HepG2 (cell line): ENCODE measurements at regions not wholly inside any gene's neighbourhood (a gene's known extent, or its start where the extent isn't known, plus 50 kb on each side); places are given as distances from the start of the nearest gene placed in this dataset.

Experiments
- ATAC-seq: fragments of 200-7000 bp; cut with Tn5 transposase; 3 replicates; pipeline ENCODE4 v1.9.1; 2020; ENCODE audit warnings: mild to moderate bottlenecking, moderate library complexity
- BruUV-seq: library from RNA; stranded (reverse); fragments of 400-500 nt; replicated peaks from 2 replicates; lab custom pipeline; 2021; lab: Mats Ljungman, UMichigan
- CTCF ChIA-PET: fragments of 300-600 bp; formaldehyde crosslinking; extraction: SDS; loops from one replicate; lab custom pipeline; 2021; ENCODE audit warnings: low total read pairs, inconsistent platforms, low intra/inter-chr PET ratio; lab: Yijun Ruan, JAX
- POLR2A ChIA-PET: fragments of 350-600 bp; sonication (Branson Sonifier 250); formaldehyde crosslinking; loops from one replicate; lab custom pipeline; 2020; ENCODE audit warnings: antibody characterized with exemption, inconsistent platforms; lab: Yijun Ruan, JAX
- DNase-seq: peaks from one replicate; pipeline ENCODE4 v3.0.0-alpha.2; 2015; ENCODE audit warnings: low spot score
- FAIRE-seq: peaks from 3 replicates; lab custom pipeline; 2011; peaks lifted over from hg19 to GRCh38; lab: Jason Lieb, UNC
- H2AFZ ChIP-seq: one replicate; pipeline ENCODE4 v1.6.1; 2011; ENCODE audit warnings: low read length, inconsistent platforms
- H3K27ac ChIP-seq: fragments of 300-600 bp; 3 replicates; pipeline ENCODE4 v1.8.0; 2011; ENCODE audit warnings: mixed run types, mild to moderate bottlenecking, mixed read lengths, low read length, inconsistent platforms; ENCODE audit not compliant: insufficient read depth; ENCODE audit errors: extremely low read length
- H3K27me3 ChIP-seq, 2 experiments: fragments of 200-600 bp in 1 of 2; 2 replicates in 1 of 2; 3 replicates in 1 of 2; pipeline versions ENCODE4 v1.6.0 to v1.8.0; 2011; ENCODE audit warnings: low read length in 2 of 2, mild to moderate bottlenecking in 2 of 2, moderate library complexity in 2 of 2, inconsistent platforms in 1 of 2; ENCODE audit not compliant: insufficient read depth in 2 of 2, control insufficient read depth in 1 of 2
- H3K36me3 ChIP-seq, 2 experiments: fragments of 200-600 bp in 1 of 2; replicated peaks in 1 of 2; 2 replicates in 1 of 2; 3 replicates in 1 of 2; pipeline versions ENCODE4 v1.5.1 to v1.8.0; 2011; ENCODE audit warnings: low read length in 2 of 2, inconsistent platforms in 1 of 2; ENCODE audit not compliant: insufficient read depth in 2 of 2, control insufficient read depth in 1 of 2
- H3K4me1 ChIP-seq: 2 replicates; pipeline ENCODE4 v1.5.1; 2012; ENCODE audit warnings: low read length, inconsistent platforms; ENCODE audit not compliant: insufficient read depth
- H3K4me2 ChIP-seq: 2 replicates; pipeline ENCODE4 v1.6.0; 2011; ENCODE audit warnings: low read depth, low read length, inconsistent platforms
- H3K4me3 ChIP-seq, 3 experiments: fragments of 200-600 bp in 1 of 3; sonication (generic), shearing (Covaris generic) in 1 of 3; replicated peaks in 1 of 3; 2 replicates each; pipeline ENCODE4 v1.5.1; 2011 to 2016; ENCODE audit warnings: low read length in 3 of 3, inconsistent platforms in 2 of 3, low read depth in 2 of 3, mild to moderate bottlenecking in 2 of 3, control low read depth in 1 of 3, mixed read lengths in 1 of 3; ENCODE audit not compliant: insufficient read depth in 1 of 3
- H3K79me2 ChIP-seq: one replicate; pipeline ENCODE4 v1.6.1; 2011; ENCODE audit warnings: low read length, inconsistent platforms; ENCODE audit not compliant: insufficient read depth
- H3K9ac ChIP-seq: 2 replicates; pipeline ENCODE4 v1.6.0; 2011; ENCODE audit warnings: mild to moderate bottlenecking, low read depth, low read length, inconsistent platforms; ENCODE audit not compliant: insufficient read depth
- H3K9me3 ChIP-seq: 2 replicates; pipeline ENCODE4 v1.5.1; 2012; ENCODE audit warnings: mild to moderate bottlenecking, low read length
- H4K20me1 ChIP-seq: 2 replicates; pipeline ENCODE4 v1.6.0; 2011; ENCODE audit warnings: inconsistent platforms, mild to moderate bottlenecking, low read length, moderate library complexity; ENCODE audit not compliant: insufficient read depth
- EHMT2 ChIP-seq: fragments of 200-600 bp; sonication (generic); IDR thresholded peaks from 2 replicates; pipeline ENCODE4 v1.7.0; 2017; ENCODE audit warnings: antibody characterized with exemption, low read depth, low read length, borderline replicate concordance
- HNRNPUL1 ChIP-seq: fragments of 200-400 bp; formaldehyde crosslinking; IDR thresholded peaks from 2 replicates; pipeline ENCODE4 v1.6.1; 2017; ENCODE audit warnings: low read depth, mild to moderate bottlenecking, low read length, moderate library complexity
- LCORL ChIP-seq, 2 experiments: fragments of 450-650 bp in 1 of 2; sonication (generic) in 1 of 2; formaldehyde crosslinking in 1 of 2; IDR thresholded peaks; 2 replicates each; pipeline versions ENCODE4 v1.5.0 to v1.6.1; 2017 to 2020; ENCODE audit warnings: antibody characterized with exemption in 1 of 2, missing genetic modification reagents in 1 of 2
- MNT ChIP-seq: fragments of 450-650 bp; IDR thresholded peaks from 2 replicates; pipeline ENCODE4 v1.6.1; 2016
- MYNN ChIP-seq: sonication (generic); formaldehyde crosslinking; IDR thresholded peaks from 2 replicates; pipeline ENCODE4 v1.4.0; 2020; ENCODE audit warnings: mild to moderate bottlenecking, low read depth, missing genetic modification reagents
- NFE2L2 ChIP-seq: fragments of 150-350 bp; IDR thresholded peaks from 2 replicates; pipeline ENCODE4 v1.6.1; 2014; ENCODE audit warnings: low read length
- PAWR ChIP-seq: sonication (generic); formaldehyde crosslinking; IDR thresholded peaks from 2 replicates; pipeline ENCODE4 v1.4.0; 2020; ENCODE audit warnings: missing genetic modification reagents, mild to moderate bottlenecking, borderline replicate concordance
- POLR2G ChIP-seq: fragments of 200-400 bp; formaldehyde crosslinking; IDR thresholded peaks from 2 replicates; pipeline ENCODE4 v1.6.1; 2018; ENCODE audit warnings: mild to moderate bottlenecking, low read depth, low read length, moderate library complexity
- RBFOX2 ChIP-seq: fragments of 200-400 bp; formaldehyde crosslinking; IDR thresholded peaks from 2 replicates; pipeline ENCODE4 v1.6.1; 2017; ENCODE audit warnings: low read depth, mild to moderate bottlenecking, low read length
- SRSF1 ChIP-seq: fragments of 200-400 bp; formaldehyde crosslinking; optimal IDR thresholded peaks from 2 replicates; pipeline ENCODE3; 2017; ENCODE audit warnings: mild to moderate bottlenecking, low read depth, low read length, moderate library complexity
- TAF1 ChIP-seq: sonication (generic); formaldehyde crosslinking; IDR thresholded peaks from 2 replicates; pipeline ENCODE4 v1.4.0; 2020; ENCODE audit warnings: missing genetic modification reagents
- THYN1 ChIP-seq: sonication (generic); formaldehyde crosslinking; IDR thresholded peaks from 2 replicates; pipeline ENCODE4 v1.8.1; 2023; ENCODE audit warnings: low read depth, mild to moderate bottlenecking, moderate library complexity, missing genetic modification reagents, borderline replicate concordance
- ZBTB2 ChIP-seq: sonication (generic); formaldehyde crosslinking; IDR thresholded peaks from 2 replicates; pipeline ENCODE4 v1.8.0; 2022; ENCODE audit warnings: low read depth, missing genetic modification reagents
- ZNF292 ChIP-seq: sonication (generic); formaldehyde crosslinking; IDR thresholded peaks from 2 replicates; pipeline ENCODE4 v1.8.1; 2022; ENCODE audit warnings: mild to moderate bottlenecking, low read depth, missing genetic modification reagents, borderline replicate concordance
- ZNF674 ChIP-seq: sonication (generic); formaldehyde crosslinking; IDR thresholded peaks from 2 replicates; pipeline ENCODE4 v1.5.0; 2020; ENCODE audit warnings: low read depth, mild to moderate bottlenecking, missing genetic modification reagents
- ZNF776 ChIP-seq: sonication (generic); formaldehyde crosslinking; IDR thresholded peaks from 2 replicates; pipeline ENCODE4 v1.4.0; 2020; ENCODE audit warnings: mild to moderate bottlenecking, missing genetic modification reagents
- WGBS: methylation state at CpG from one replicate; pipeline ENCODE4 v1.1.6; 2017; ENCODE audit warnings: low lambda C conversion rate; 5-methylcytosine and 5-hydroxymethylcytosine counted together
- in situ Hi-C: cut with HindIII; loops from 2 replicates; pipeline ENCODE4 v1.10.0; 2017; ENCODE audit warnings: low pct_unique_long_range_greater_than_20kb; ENCODE audit not compliant: extremely low pct_ligation_motif_present
- intact Hi-C: fragments of 100-400 bp; cut with micrococcal nuclease; formaldehyde crosslinking; loops from one replicate; pipeline ENCODE4 v1.10.0; 2022; ENCODE audit not compliant: unreplicated experiment

- POLR2A ChIA-PET: no interaction called here
- Histone ChIP-seq H2AFZ (no peak overlapping the region), H4K20me1 (no peaks in the 10 kb centered on the region), H3K79me2 (no peaks in the 10 kb centered on the region), H3K4me1 (no peaks in the 10 kb centered on the region), H3K9ac (no peak overlapping the region), H3K4me2 (no peak overlapping the region), H3K9me3 (no peaks in the 10 kb centered on the region), H3K27me3 (no peaks in the 10 kb centered on the region; a peak in 1 of 5 replicates), H3K4me3 (no peak overlapping the region), H3K27ac (no peak overlapping the region), H3K36me3 (no peaks in the 10 kb centered on the region)
- WGBS: 0% methylated on average over 1 of the region's 1 CpG
- TF ChIP-seq HNRNPUL1 (no peak), ZNF674 (CRISPR knock-in tag) (no peak), NFE2L2 (no peak), ZNF776 (CRISPR knock-in tag) (no peak), RBFOX2 (no peak), LCORL (IDR thresholded peaks at IDR 0.05) (no peak), LCORL (CRISPR knock-in tag; IDR thresholded peaks at IDR 0.05) (no peak)
- CTCF ChIA-PET: no interaction called here
- FAIRE-seq (no peak), ATAC-seq (no peak), DNase-seq (no peak)
- no TSS peak for BruUV-seq
- intact Hi-C loops (no loop called here), in situ Hi-C loops (no loop called here)
These were observed 107.7 kb upstream of the PPM1H start for GRCh38 chr12:63042646-63043045.

DNA sequence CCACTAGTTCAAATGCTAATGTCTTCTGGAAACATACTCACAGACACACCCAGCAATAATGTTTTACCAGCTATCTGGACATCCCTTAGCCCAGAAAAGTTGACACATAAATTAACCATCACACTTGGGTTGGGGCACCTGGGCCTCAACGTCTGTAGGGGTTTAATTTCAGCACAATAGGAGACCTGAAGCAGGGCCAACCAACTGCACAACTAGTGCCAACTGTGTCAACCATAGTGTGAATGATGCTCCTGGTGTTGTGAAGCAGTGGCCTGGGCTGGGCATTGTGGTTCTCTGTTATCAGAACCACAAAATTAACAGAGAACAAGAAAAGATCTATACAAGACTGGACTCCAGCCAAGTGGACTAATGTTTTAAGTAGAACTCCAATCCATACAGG, 106.7 kb upstream of the PPM1H start:
- Histone ChIP-seq H3K36me3 (no peaks in the 10 kb centered on the region), H3K9ac (no peak overlapping the region), H3K27ac (no peak overlapping the region), H2AFZ (no peak overlapping the region), H3K4me1 (no peaks in the 10 kb centered on the region), H3K27me3 (no peaks in the 10 kb centered on the region; a peak in 1 of 5 replicates), H3K79me2 (no peaks in the 10 kb centered on the region), H4K20me1 (no peaks in the 10 kb centered on the region), H3K4me2 (no peak overlapping the region), H3K9me3 (no peaks in the 10 kb centered on the region), H3K4me3 (no peak overlapping the region)
- no TSS peak for BruUV-seq
- no peak for FAIRE-seq
- no peak for ATAC-seq
- in situ Hi-C loops (no loop called here), intact Hi-C loops (no loop called here)
- CTCF ChIA-PET: no interaction called here
- WGBS: 0% methylated on average over 1 of the region's 1 CpG
- POLR2A ChIA-PET: no interaction called here
- DNase-seq: no peak
- TF ChIP-seq EHMT2: no peak
- TF ChIP-seq PAWR (CRISPR knock-in tag): no peak
- TF ChIP-seq SRSF1: no peak
- no peak for TF ChIP-seq ZBTB2 (CRISPR knock-in tag)
- no peak for TF ChIP-seq MYNN (CRISPR knock-in tag)
- no peak for TF ChIP-seq MNT
- no peak for TF ChIP-seq TAF1 (CRISPR knock-in tag)
- TF ChIP-seq ZNF292 (CRISPR knock-in tag): no peak
- no peak for TF ChIP-seq THYN1
- TF ChIP-seq POLR2G: no peak
